NCI-H187 treated with DMSO at 0.1 percent for 48 hours (cell line): ENCODE measurements at regions not wholly inside any gene's neighbourhood (a gene's known extent, or its start where the extent isn't known, plus 50 kb on each side); places are given as distances from the start of the nearest gene placed in this dataset.
A peak's percentile ranks its signal among the peaks of the same experiment; 100 is the strongest.
"Not testable (repeated sequence)": the region's sequence is repeated elsewhere in the genome, so short reads cannot be mapped to it uniquely, and the experiment has no call there.

ENCODE experiments used
- DNase-seq: peaks from one replicate; lab custom pipeline; 2025; lab: John Stamatoyannopoulos, UW

DNA sequence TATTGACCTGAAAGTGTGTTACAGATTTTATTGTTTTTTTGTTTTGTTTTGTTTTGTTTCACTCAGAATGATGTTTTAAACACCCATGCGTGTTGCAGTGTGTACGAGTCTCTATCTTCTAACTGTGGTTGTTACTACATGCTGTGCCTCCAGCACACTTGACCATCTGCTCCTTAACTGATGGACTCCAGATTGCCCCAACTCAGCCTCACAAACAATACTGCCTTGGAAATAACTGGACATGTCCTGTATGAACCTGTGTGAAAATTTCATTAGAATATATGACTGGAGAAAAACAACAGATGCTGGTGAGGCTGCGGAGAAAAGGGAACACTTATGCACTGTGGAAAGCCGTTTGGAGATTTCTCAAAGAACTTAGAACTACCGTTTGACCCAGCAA lies 68.7 kb upstream of the HAND1 start:
- DNase-seq = no peak

DNA sequence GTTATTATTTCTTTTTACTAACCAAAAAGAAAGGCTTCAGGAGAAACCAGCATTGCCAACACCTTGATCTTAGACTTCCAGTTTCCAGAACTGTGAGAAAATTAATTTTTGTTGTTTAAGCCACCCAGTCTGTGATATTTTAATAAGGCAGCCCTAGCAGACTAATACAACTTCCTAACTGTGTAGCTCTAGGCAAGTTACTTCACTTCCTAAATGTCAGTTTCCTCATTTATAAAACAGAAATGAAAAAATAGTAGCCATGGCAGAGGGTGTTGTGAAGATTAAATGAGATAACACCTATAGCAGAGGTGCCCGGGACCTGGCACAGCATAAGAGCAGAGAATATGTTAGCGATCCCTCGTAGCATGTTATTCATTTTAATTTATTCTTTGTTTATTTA lies 66.6 kb upstream of the HAND1 start:
- DNase-seq = no peak

- no peak for DNase-seq
Observed at GRCh38 chr5:154543380-154543779, 65.4 kb upstream of the HAND1 start.

GRCh38 chr5:154542581-154542980 lies 64.6 kb upstream of the HAND1 start:
- DNase-seq = no peak

- no peak for DNase-seq
Observed at GRCh38 chr5:154542000-154542399, 64.0 kb upstream of the HAND1 start.

DNA sequence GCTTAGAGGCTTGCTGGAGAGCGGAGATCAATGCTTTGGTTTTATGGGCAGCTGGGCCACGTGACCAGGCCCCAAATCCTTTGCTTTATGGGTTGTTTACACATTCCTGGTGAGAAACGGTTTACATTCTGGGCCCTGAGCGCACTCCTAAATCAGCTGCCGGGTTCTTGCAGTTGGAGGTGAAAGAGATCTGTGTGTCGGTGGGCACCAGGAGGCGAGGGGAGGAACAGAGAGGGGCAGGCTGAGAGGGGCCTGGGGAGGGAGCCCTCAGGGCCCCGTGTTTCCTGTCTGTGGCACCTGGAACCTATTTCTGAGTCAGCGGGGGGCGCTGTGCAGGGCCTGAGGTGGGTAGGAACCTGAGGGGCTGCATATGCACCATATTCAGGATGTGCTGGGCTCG lies 63.5 kb upstream of the HAND1 start:
- no peak for DNase-seq

DNA sequence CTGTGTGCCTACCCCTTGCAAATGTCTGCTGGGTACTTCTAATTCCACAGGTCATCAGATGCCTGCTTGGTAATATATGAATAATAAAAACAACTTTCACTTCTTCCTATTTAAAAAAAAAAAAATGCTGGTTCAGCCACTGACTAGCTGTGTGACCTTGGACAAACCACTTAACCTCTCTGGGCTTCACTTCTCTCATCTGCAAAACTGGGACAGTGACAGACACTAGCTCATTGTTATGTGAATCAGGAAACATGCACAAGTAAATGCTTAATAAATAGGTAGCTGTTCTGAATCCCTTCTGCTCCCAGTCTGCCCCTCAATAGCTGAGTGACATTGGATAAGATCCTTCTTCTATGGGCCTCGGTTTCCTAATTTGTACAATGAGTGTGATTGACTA lies 62.6 kb upstream of the HAND1 start:
- no peak for DNase-seq

- no peak for DNase-seq
Observed at GRCh38 chr5:154538492-154538891, 60.5 kb upstream of the HAND1 start.

GRCh38 chr5:154536439-154536838 lies 58.4 kb upstream of the HAND1 start:
- DNase-seq = not testable (repeated sequence)

DNA sequence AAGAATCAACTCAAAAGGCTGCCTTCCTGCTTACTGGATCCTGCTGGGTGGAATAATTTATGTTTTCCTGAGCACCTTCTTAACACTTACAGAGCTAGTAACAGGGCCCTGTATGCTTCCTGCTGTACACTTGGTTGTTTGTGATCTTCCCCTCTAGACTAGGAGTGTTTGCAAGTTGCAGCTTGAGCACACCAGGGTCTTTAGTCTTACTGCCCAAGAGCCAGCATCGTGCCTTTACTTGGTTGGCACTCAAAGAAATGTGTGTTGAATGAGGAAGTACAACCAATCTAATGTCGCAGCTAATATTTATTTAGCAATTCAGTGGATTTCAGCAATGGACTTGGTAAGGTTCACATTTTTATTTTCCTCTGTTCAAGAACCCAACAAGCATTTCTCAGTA lies 57.5 kb upstream of the HAND1 start:
- no peak for DNase-seq

GRCh38 chr5:154534457-154535050 lies 56.5 kb upstream of the HAND1 start:
- peak; percentile 66 for DNase-seq

- no peak for DNase-seq
Observed at GRCh38 chr5:154529282-154529681, 51.3 kb upstream of the HAND1 start.

GRCh38 chr5:154528005-154528594 lies 50.1 kb upstream of the HAND1 start:
- DNase-seq = peak; percentile 10
